ENCODE measurements at regions not wholly inside any gene's neighbourhood (a gene's known extent, or its start where the extent isn't known, plus 50 kb on each side); places are given as distances from the start of the nearest gene placed in this dataset.

DNA sequence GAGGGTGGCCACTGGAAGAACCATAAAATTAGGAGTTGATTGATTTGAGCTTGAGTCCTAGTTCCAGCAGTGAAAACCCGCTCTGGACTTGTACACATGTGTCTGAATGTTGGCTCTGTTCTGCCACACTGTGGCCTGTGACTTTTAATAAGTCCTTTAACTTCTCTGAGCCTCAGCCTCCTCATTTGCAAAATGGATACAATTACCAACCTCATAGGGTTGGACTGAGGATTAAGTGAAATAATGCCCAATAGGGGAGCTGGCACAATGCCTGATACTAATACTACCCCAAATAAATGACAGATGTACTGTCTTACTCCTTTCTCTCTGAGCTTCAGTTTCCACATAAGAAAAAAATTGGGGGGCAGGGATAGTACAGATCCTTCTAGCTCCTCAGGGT, 92.6 kb upstream of the RIPOR2 start:
- Histone ChIP-seq H3K18ac (ENCODE audit: extremely low read depth, low read length) (no peak overlapping the region), H3K27me3 (replicated peaks in 1 of 4; ENCODE audit: control insufficient read depth in 3 of 4, extremely low read depth in 1 of 4, insufficient read depth in 3 of 4, low read length in 3 of 4) (no peaks in the 10 kb centered on the region), H4K91ac (replicated peaks; ENCODE audit: insufficient read length, low read length) (no peak overlapping the region), H2AFZ (ENCODE audit: low read length) (no peak overlapping the region), H4K20me1 (replicated peaks in 1 of 2; ENCODE audit: control insufficient read depth in 1 of 2, insufficient read depth in 2 of 2, low read length in 2 of 2) (no peaks in the 10 kb centered on the region), H3K79me1 (ENCODE audit: low read depth, low read length) (no peaks in the 10 kb centered on the region), H3K4me2 (ENCODE audit: insufficient read depth in 1 of 2, low read depth in 2 of 2, low read length in 2 of 2) (no peak overlapping the region), H4K5ac (ENCODE audit: insufficient read length, low read depth, low read length) (no peak overlapping the region), H4K8ac (ENCODE audit: extremely low read depth, insufficient read depth, low read length) (no peak overlapping the region), H3K9ac (replicated peaks in 1 of 4; ENCODE audit: extremely low read depth in 1 of 4, low read depth in 3 of 4, low read length in 3 of 4) (no peak overlapping the region), H3K79me2 (ENCODE audit: control insufficient read depth in 1 of 2, insufficient read depth in 2 of 2, low read length in 2 of 2) (no peaks in the 10 kb centered on the region), H3K14ac (ENCODE audit: insufficient read length) (no peak overlapping the region), H2BK15ac (ENCODE audit: low read length) (no peak overlapping the region), H3K36me3 (ENCODE audit: control insufficient read depth in 2 of 4, insufficient read depth in 4 of 4, low read length in 3 of 4) (no peaks in the 10 kb centered on the region), H2BK5ac (ENCODE audit: low read depth, low read length) (no peak overlapping the region), H3K4ac (replicated peaks; ENCODE audit: insufficient read length, low read depth, low read length) (no peak overlapping the region), H3K27ac (ENCODE audit: low read depth, low read length) (no peak overlapping the region), H3K56ac (replicated peaks; ENCODE audit: insufficient read length, low read depth, low read length) (no peak overlapping the region), H3K23me2 (ENCODE audit: low read depth, low read length) (no peaks in the 10 kb centered on the region), H3K4me1 (replicated peaks in 1 of 4; ENCODE audit: control insufficient read depth in 3 of 4, insufficient read depth in 4 of 4, low read length in 3 of 4) (peaks cover 0 to 9% (median 0%) of the 10 kb centered on the region in 4 experiments; a peak in 3 of 7 replicates), H2BK120ac (replicated peaks; ENCODE audit: low read depth, low read length) (no peak overlapping the region), H2BK20ac (ENCODE audit: low read length) (no peak overlapping the region), H3K23ac (ENCODE audit: insufficient read length) (no peak overlapping the region), H2AK5ac (ENCODE audit: low read depth, low read length) (no peak overlapping the region), H2BK12ac (ENCODE audit: low read depth, low read length) (no peak overlapping the region), H3K4me3 (ENCODE audit: extremely low read depth in 1 of 4, insufficient read depth in 2 of 4, low read depth in 3 of 4, low read length in 4 of 4) (no peak overlapping the region), H3K9me3 (ENCODE audit: insufficient read depth in 2 of 2, low read depth in 1 of 2, low read length in 1 of 2) (no peaks in the 10 kb centered on the region)
- 100% methylated on average over 1 of the region's 1 CpG; no CpG with 5 or more reads in 1 of the 2 experiments for WGBS, 2 experiments (ENCODE audit: extremely low coverage in 1 of 2, insufficient coverage in 1 of 2, insufficient read length in 1 of 2, insufficient replicate concordance in 2 of 2, low coverage in 1 of 2, low lambda C conversion rate in 2 of 2, missing lambda C conversion rate in 1 of 2)
- ChIA-PET POLR2A (ENCODE audit: partially characterized antibody) (interaction anchor here (1.3 kb wide), 1 partner anchor 307 kb away, joined by 5 read pairs; no protein-coding TSS in a partner anchor), CTCF (ENCODE audit: partially characterized antibody) (interaction anchor here (0.7 to 5.7 kb wide), 12 partner anchors 8 to 233 kb away, joined by 3 to 32 read pairs (median 5); no protein-coding TSS in a partner anchor)
- TF ChIP-seq EGR1 (IDR thresholded peaks at IDR 0.05; ENCODE audit: borderline replicate concordance, low read depth, low read length) (no peak), CBX8 (IDR thresholded peaks at IDR 0.05; ENCODE audit: borderline replicate concordance, low read depth, low read length) (no peak), BACH1 (IDR thresholded peaks at IDR 0.05; ENCODE audit: low read length) (no peak), BRCA1 (IDR thresholded peaks at IDR 0.05; ENCODE audit: low read depth, low read length) (no peak), HDAC6 (IDR thresholded peaks at IDR 0.05; ENCODE audit: low read depth, low read length) (no peak), SRF (IDR thresholded peaks at IDR 0.05; ENCODE audit: low read depth, low read length) (no peak)
- TF ChIP-seq, protein P1, sequence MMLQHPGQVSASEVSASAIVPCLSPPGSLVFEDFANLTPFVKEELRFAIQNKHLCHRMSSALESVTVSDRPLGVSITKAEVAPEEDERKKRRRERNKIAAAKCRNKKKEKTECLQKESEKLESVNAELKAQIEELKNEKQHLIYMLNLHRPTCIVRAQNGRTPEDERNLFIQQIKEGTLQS (IDR thresholded peaks at IDR 0.05; ENCODE audit: insufficient read depth, low read depth, low read length) = no peak
- DNase-seq (ENCODE audit: low read depth in 1 of 2, low spot score in 2 of 2) (no peak), FAIRE-seq (no peak)

Data from H1 (cell line).